UCSD-AML1 (cell line): ENCODE measurements at regions not wholly inside any gene's neighbourhood (a gene's known extent, or its start where the extent isn't known, plus 50 kb on each side); places are given as distances from the start of the nearest gene placed in this dataset.
"Not testable (repeated sequence)": the region's sequence is repeated elsewhere in the genome, so short reads cannot be mapped to it uniquely, and the experiment has no call there.

ENCODE experiments used
- DNase-seq: peaks from one replicate; lab custom pipeline; 2025; ENCODE audit not compliant: unreplicated experiment; lab: John Stamatoyannopoulos, UW

DNA sequence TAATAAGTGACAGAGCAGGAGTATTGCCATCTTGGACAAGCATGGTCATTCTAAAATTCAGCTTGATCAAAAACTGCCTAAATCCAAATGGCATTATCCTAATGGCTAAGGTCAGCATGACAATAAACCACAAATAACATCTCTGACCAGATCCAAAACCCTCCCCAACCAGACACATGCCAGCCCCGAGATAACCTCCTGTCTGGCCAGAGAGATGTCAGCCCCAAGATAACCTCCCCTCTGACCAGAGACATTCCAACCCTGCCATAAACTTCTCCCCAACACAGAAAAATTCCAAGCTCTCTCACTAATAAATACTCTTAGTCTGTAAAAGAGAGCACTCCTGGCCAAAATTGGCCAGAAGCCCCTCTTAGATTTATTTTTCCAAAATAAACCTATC is 470.5 kb upstream of the UBE2E2 start:
- no peak for DNase-seq

DNA sequence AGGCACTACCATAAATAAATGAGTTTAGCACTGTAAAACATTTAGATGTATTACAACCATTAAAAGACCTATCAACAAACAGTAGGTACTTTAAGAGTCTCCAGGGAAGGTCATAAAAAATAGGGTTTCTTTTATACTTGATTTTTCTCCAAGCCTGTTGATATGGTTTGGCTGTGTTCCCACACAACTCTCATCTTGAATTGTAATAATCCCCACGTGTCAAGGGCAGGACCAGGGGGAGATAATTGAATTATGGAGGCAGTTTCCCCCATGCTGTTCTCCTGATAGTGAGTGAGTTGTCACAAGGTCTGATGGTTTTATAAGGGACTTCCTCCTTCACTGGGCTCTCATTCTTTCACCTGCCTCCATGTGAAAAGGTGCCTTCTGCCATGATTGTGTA is 468.9 kb upstream of the UBE2E2 start:
- DNase-seq = no peak

- no peak for DNase-seq
Measured at GRCh38 chr3:22734756-22735155, 468.4 kb upstream of the UBE2E2 start.

DNA sequence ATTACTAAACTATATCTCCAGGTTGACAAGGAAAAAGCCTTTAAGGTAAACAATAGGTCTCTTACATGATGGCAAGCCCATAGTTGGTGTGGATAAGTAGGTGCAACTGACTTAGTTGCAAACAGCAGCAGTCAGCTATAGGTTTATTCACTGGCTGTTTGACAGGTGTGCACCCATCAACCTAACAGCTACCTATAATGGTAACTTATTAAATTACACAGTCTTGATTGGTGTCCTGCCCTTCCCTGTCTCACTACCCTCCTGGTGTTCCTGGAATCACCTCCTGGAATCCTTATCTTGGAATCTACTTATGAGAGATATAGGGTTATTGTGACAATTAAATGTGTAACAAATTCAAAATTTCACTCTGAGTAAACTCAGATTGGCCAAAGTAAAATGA is 467.8 kb upstream of the UBE2E2 start:
- no peak for DNase-seq

DNA sequence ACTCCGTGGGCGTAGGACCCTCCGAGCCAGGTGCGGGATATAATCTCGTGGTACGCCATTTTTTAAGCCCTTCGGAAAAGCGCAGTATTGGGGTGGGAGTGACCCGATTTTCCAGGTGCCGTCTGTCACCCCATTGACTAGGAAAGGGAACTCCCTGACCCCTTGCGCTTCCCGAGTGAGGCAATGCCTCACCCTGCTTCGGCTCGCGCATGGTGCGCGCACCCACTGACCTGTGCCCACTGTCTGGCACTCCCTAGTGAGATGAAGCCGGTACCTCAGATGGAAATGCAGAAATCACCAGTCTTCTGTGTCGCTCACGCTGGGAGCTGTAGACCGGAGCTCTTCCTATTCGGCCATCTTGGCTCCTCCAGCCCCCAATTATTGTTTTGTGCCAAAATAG is 459.7 kb upstream of the UBE2E2 start:
- not testable (repeated sequence) for DNase-seq

- DNase-seq = no peak
Measured at GRCh38 chr3:22745321-22745720, 457.8 kb upstream of the UBE2E2 start.

- DNase-seq = no peak
Measured at GRCh38 chr3:22746221-22746620, 456.9 kb upstream of the UBE2E2 start.

DNA sequence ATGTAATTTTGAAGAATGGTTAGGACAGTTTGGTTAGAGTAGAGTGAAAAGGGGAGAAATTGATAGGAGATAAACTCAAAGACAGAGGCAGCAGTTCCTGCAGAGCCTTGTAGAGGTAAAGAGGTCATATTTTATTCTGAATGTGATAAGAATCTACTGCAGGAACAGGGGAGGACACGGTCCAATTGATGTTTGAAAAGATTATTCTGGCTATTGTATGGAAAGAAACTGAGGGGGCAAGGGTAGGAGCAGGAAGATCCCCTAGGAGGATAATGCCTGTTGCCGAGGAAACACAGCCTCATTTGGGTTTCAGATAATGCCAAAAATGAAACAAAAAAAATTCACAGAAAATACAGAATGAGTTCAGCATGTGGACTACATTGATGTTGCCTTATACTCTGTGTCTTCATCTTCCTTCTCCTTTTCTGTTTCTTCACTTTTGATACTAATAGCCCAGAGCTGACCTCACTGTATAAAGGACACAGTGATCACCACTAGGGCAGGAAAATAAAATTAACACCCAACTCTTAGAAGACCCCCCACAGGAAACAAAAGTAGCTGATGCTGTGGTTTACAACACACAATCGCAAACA is 454.6 kb upstream of the UBE2E2 start:
- no peak for DNase-seq

DNA sequence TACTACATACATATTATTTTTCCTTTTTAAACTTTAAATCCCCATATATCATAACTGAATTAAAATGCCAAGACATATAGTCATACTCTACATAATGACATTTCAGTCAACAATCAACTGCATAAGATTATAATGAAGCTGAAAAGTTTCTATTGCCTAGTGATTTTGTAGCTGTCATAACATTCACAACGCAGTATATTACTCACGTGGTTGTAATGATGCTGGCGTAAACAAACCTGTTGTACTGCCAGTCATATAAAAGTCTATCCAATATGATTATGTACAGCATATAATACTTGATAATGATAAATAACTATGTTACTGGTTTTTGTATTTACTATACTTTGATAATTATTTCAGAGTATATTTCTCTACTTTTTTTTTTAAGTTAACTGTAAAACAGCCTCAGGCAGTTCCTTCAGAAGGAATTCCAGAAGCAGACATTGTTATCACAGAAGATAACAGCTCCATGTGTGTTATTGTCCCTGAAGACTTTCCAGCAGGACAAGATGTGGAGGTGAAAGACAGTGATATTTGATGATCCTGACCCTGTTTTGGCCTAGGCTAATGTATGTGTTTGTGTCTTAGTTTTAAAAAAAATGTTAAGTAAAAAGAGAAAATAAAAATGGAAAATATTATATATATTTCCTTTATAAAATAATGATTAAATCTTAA is 443.4 kb upstream of the UBE2E2 start:
- no peak for DNase-seq

- DNase-seq = no peak
Measured at GRCh38 chr3:22765679-22766078, 437.4 kb upstream of the UBE2E2 start.

DNA sequence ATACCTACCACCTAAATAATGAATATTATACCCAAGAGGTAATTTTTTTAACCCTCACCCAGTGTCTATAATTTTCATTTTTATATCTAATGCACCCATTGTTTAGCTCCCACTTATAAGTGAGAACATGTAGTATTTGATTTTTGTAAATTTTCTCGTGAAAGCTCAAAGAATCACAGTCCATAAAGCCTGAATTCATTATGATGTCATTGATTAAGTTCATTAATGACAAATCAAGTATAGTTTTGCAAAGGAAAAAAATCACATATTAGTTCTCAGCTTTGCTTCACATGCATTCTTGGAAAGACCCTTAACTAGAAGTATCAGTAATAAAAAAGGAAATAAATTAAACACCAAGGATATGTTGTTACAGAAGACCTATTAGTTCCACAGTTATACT is 425.3 kb upstream of the UBE2E2 start:
- no peak for DNase-seq

- DNase-seq = no peak
Measured at GRCh38 chr3:22779737-22780136, 423.4 kb upstream of the UBE2E2 start.

GRCh38 chr3:22792533-22792932 is 410.6 kb upstream of the UBE2E2 start:
- DNase-seq = no peak

DNA sequence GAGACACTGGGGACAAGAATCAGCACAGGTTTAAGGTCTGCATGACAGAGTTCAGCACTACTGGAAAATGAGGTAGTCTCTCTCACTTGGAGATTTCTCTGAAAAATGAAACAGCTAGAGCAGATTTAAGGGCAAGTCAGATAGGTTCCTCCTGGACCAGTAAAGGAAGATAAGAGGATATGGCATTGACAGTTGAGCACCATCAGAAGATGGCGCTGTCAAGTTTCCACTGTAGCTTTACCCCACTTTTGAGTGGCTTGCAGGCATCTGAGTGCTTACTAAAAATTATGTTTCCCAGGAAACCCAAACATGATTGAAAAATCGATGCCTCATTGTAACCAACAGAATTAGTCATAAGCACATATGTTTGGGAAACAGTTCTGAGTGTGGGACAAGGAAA is 407.2 kb upstream of the UBE2E2 start:
- DNase-seq = no peak

- no peak for DNase-seq
Measured at GRCh38 chr3:22798461-22798860, 404.7 kb upstream of the UBE2E2 start.

DNA sequence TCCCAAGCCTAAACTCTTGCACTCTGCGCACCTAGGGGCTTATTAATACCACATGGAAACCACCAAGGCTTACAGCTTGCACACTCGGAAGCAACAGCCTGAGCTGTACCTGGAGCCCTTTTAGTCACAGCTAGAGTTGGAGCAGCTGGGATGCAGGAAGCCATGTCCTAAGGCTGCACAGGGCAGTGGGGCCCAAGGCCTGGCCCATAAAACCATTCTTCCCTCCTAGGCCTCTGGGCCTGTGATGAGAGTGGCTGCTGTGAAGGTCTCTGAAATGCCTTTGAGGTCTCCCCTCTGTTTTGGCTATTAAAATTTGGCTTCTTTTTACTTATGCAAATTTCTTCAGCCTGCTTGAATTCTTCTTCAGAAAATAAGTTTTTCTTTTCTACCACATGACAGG is 383.9 kb upstream of the UBE2E2 start:
- no peak for DNase-seq

DNA sequence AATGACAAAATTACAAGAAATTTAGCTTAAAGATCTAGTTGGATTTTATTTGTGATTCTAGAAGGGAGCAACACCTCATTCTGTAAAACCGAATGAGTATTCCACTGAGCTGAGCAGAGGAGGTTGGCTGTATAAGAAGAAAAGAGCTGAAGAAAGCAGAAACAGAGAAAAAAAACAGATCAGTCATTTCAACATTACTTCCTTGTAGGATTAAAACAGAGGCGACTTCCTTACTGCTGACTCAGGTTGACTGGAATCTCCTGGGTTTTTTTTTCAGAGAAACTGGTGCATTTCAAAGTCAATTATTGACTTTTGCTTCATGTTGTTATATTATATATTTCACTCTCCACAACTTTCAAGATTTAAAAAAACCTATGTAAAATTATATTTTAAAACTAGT is 368.1 kb upstream of the UBE2E2 start:
- DNase-seq = no peak

GRCh38 chr3:22836131-22836530 is 367.0 kb upstream of the UBE2E2 start:
- no peak for DNase-seq

DNA sequence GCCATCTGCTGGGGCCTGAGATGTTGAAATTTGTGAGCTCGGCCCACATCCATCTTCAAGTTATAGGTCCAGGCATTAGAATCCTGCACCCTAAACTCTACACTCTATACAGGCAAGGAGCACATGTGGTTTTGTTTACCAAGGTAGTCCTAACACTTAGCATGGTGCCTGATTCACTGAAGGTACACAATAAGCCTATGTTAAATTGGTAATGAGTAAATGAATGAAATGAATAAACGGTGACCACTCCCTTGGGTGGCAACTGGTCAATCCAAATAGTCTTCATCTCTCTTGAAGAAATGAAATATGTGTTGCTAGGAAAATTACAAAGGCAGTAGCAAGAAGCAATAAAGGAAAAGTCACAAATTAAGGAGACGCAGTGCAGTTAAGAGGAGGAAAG is 359.3 kb upstream of the UBE2E2 start:
- no peak for DNase-seq

DNA sequence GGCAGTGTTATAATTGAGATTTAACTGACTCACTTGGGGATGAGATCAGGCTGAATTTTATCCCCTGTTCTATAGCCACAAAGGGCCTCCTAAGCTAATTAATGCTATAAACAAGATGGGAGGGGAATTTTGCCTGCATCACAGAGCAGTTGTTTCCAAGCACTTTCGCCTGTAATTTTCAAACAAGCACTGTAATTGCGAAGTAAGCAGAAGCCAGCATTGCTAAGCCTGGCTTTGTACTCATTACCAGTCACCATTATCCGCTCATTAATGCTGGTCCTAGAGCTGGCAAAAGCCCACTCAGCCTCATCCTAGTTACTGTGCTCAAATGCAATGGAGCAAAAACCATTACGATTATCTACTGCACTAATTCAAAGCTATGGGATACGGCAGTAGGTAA is 356.6 kb upstream of the UBE2E2 start:
- DNase-seq = no peak

- not testable (repeated sequence) for DNase-seq
Measured at GRCh38 chr3:22849583-22849982, 353.5 kb upstream of the UBE2E2 start.

DNA sequence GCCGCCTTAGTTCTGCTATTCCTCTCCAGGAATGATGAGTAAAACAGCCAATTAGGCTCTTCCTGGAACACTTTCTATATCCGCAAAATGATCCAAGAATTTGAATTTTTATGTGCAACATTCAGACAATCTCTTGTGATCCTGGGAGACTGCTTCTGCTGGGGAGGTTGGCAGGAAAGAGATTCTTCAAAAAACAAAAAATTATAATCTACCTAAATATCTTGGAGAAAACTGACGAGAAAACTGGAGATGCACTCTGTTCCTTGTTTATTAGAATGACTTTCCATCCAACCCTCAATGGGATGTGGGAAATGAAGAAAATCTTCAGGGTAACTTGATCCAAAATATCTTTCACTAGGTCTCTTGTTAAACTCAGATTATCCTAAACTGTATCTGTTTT is 346.3 kb upstream of the UBE2E2 start:
- DNase-seq = no peak

- DNase-seq = no peak
Measured at GRCh38 chr3:22858486-22858885, 344.6 kb upstream of the UBE2E2 start.
